Heart left ventricle (tissue), 16 donors: ENCODE measurements at regions not wholly inside any gene's neighbourhood (a gene's known extent, or its start where the extent isn't known, plus 50 kb on each side); places are given as distances from the start of the nearest gene placed in this dataset.

Experiments used
- ATAC-seq, 4 donors: fragments of 200-7000 bp; cut with Tn5 transposase; one replicate each; pipeline ENCODE4 v1.9.1; 2020 to 2022; ENCODE audit warnings: moderate library complexity in 4 of 4, mild to moderate bottlenecking in 3 of 4, moderate number of reproducible peaks in 1 of 4
- DNase-seq, 5 donors: peaks; one replicate each; pipeline ENCODE4 v3.0.0-alpha.2; 2020
- H3K27ac ChIP-seq, 12 donors: fragments of 200-600 bp; sonication (generic) in 4 of 12; one replicate each; pipeline versions ENCODE4 v1.5.0 to v1.8.0; 2016 to 2022; ENCODE audit warnings: mild to moderate bottlenecking in 2 of 12
- H3K27me3 ChIP-seq, 9 donors: fragments of 200-600 bp; sonication (generic) in 2 of 9; one replicate each; pipeline versions ENCODE4 v1.5.1 to v1.8.0; 2016 to 2022; ENCODE audit warnings: mild to moderate bottlenecking in 3 of 9
- H3K36me3 ChIP-seq, 9 donors: fragments of 200-600 bp; sonication (generic) in 2 of 9; one replicate each; pipeline versions ENCODE4 v1.5.0 to v1.8.0; 2018 to 2022; ENCODE audit warnings: mild to moderate bottlenecking in 2 of 9
- H3K4me1 ChIP-seq, 12 donors: fragments of 200-600 bp; sonication (generic) in 4 of 12; one replicate each; pipeline versions ENCODE4 v1.5.0 to v1.8.0; 2016 to 2022; ENCODE audit warnings: mild to moderate bottlenecking in 3 of 12
- H3K4me3 ChIP-seq, 12 donors: fragments of 200-600 bp; sonication (generic) in 4 of 12; one replicate each; pipeline versions ENCODE4 v1.5.0 to v1.8.0; 2017 to 2022; ENCODE audit warnings: mild to moderate bottlenecking in 9 of 12, moderate library complexity in 4 of 12
- H3K9me3 ChIP-seq, 12 donors: fragments of 200-600 bp; sonication (generic) in 4 of 12; one replicate each; pipeline versions ENCODE4 v1.5.0 to v1.8.0; 2016 to 2022; ENCODE audit warnings: mild to moderate bottlenecking in 1 of 12
- POLR2A ChIP-seq, 2 donors: fragments of 450-650 bp; IDR thresholded peaks; one replicate each; pipeline ENCODE4 v1.6.1; 2017; ENCODE audit warnings: antibody characterized with exemption in 2 of 2, mild to moderate bottlenecking in 2 of 2, moderate library complexity in 2 of 2
- WGBS, 4 donors: extraction: QIAGEN DNeasy Blood & Tissue Kit in 2 of 4; methylation state at CpG; one replicate each; pipeline versions ENCODE4 v1.1.5 to v1.1.7; 2013 to 2018; 5-methylcytosine and 5-hydroxymethylcytosine counted together
- intact Hi-C, 10 donors: fragments of 100-400 bp; cut with DNase I; formaldehyde crosslinking; loops; one replicate each; pipeline versions ENCODE4 v1.11.1 to v1.14.2; 2022
- TF ChIP-seq, protein P1 (sequence below), 12 donors: fragments of 200-600 bp; sonication (generic) in 4 of 12; IDR thresholded peaks; one replicate each; pipeline versions ENCODE4 v1.5.0 to v1.8.0; 2018 to 2022; ENCODE audit warnings: antibody characterized with exemption in 12 of 12, mild to moderate bottlenecking in 5 of 12
- donor health status: ischemic (EF 13 %, LVEDD 7.1; RV severe dilation, severe dysfunction).
- donor health status: healthy with polysubstance abuse.
- donor health status: DM: no; HTN: yes; CAD: no.
- donor health status: DM: no; HTN: no; CAD: no.
- donor health status: ischemic (EF 25% LVEDD 6.9; RV normal size, moderate dysfunction).
- donor health status: ischemic (EF 25% LVEDD 5.7; RV mildly dilated, moderate dysfunction).
- donor health status: healthy.
- donor health status: DM: yes; HTN: yes; CAD: no.
- donor health status: ischemic (EF 35%, LVEDD 5.7; RV mildly dilated, moderate dysfunction).
- donor health status: nonischemic (EF 11% LVEDD 7.7; RV severe dilation, severe dysfunction).
- donor health status: DM: yes; HTN: yes; CAD: no.
- donor health status: PGD.
- donor health status: ischemic (EF 29% LVEDD 5.4; RV normal size, mild dysfunction).
- donor health status: nonischemic (EF 23%, LVEDD 6.1; RV moderate dilation, normal function).

GRCh38 chr5:153883854-153884611 lies 154.7 kb downstream of the FAM114A2 start:
- 68 to 72% (median 70%) methylated on average over 6 of the region's 6 CpGs for WGBS, 4 donors
- no peak for TF ChIP-seq POLR2A (IDR thresholded peaks at IDR 0.05)
- TF ChIP-seq, protein P1, sequence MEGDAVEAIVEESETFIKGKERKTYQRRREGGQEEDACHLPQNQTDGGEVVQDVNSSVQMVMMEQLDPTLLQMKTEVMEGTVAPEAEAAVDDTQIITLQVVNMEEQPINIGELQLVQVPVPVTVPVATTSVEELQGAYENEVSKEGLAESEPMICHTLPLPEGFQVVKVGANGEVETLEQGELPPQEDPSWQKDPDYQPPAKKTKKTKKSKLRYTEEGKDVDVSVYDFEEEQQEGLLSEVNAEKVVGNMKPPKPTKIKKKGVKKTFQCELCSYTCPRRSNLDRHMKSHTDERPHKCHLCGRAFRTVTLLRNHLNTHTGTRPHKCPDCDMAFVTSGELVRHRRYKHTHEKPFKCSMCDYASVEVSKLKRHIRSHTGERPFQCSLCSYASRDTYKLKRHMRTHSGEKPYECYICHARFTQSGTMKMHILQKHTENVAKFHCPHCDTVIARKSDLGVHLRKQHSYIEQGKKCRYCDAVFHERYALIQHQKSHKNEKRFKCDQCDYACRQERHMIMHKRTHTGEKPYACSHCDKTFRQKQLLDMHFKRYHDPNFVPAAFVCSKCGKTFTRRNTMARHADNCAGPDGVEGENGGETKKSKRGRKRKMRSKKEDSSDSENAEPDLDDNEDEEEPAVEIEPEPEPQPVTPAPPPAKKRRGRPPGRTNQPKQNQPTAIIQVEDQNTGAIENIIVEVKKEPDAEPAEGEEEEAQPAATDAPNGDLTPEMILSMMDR (IDR thresholded peaks at IDR 0.05): no peak
- H3K27ac ChIP-seq: no peak overlapping the region

GRCh38 chr5:153881687-153882086 lies 157.0 kb downstream of the FAM114A2 start:
- no peak overlapping the region for H3K27ac ChIP-seq
- H3K9me3 ChIP-seq: no peaks in the 10 kb centered on the region
- H3K27me3 ChIP-seq: peaks cover 0 to 7% (median 0%) of the 10 kb centered on the region in 9 donors
- DNase-seq: no peak
- no peak for ATAC-seq
- WGBS, 4 donors: 55 to 70% (median 66%) methylated on average over 1 of the region's 1 CpG
- no peak overlapping the region for H3K4me3 ChIP-seq
- no peaks in the 10 kb centered on the region for H3K36me3 ChIP-seq
- H3K4me1 ChIP-seq: no peaks in the 10 kb centered on the region
- intact Hi-C loops: no loop called here
- TF ChIP-seq POLR2A (IDR thresholded peaks at IDR 0.05): no peak
- TF ChIP-seq, protein P1 (IDR thresholded peaks at IDR 0.05): no peak

More at GRCh38 chr5:153883854-153884611, 154.7 kb downstream of the FAM114A2 start:
- Histone ChIP-seq H3K27me3 (peaks cover 0 to 7% (median 0%) of the 10 kb centered on the region in 9 donors), H3K9me3 (no peaks in the 10 kb centered on the region), H3K36me3 (no peaks in the 10 kb centered on the region), H3K4me3 (no peak overlapping the region), H3K4me1 (no peaks in the 10 kb centered on the region)
- intact Hi-C loops: no loop called here
- ATAC-seq (no peak), DNase-seq (no peak)

- WGBS, 4 donors: 63 to 81% (median 74%) methylated on average over 1 of the region's 1 CpG
- peaks cover 0 to 7% (median 0%) of the 10 kb centered on the region in 9 donors for H3K27me3 ChIP-seq
- H3K4me1 ChIP-seq: no peaks in the 10 kb centered on the region
- no peaks in the 10 kb centered on the region for H3K36me3 ChIP-seq
- H3K9me3 ChIP-seq: peaks cover 0 to 2% (median 0%) of the 10 kb centered on the region in 12 donors
- ATAC-seq (no peak), DNase-seq (no peak)
- no peak overlapping the region for H3K27ac ChIP-seq
- no peak overlapping the region for H3K4me3 ChIP-seq
- intact Hi-C loops: no loop called here
- TF ChIP-seq POLR2A (IDR thresholded peaks at IDR 0.05): no peak
- TF ChIP-seq, protein P1 (IDR thresholded peaks at IDR 0.05): no peak
Measured at GRCh38 chr5:153880106-153880505, 158.6 kb downstream of the FAM114A2 start.

- no peaks in the 10 kb centered on the region for H3K4me1 ChIP-seq
- H3K27ac ChIP-seq: no peak overlapping the region
- DNase-seq: no peak
- no peak for ATAC-seq
- intact Hi-C loops: no loop called here
- peaks cover 0 to 4% (median 0%) of the 10 kb centered on the region in 12 donors for H3K9me3 ChIP-seq
- H3K4me3 ChIP-seq: no peak overlapping the region
- H3K27me3 ChIP-seq: peaks cover 0 to 7% (median 0%) of the 10 kb centered on the region in 9 donors
- no peaks in the 10 kb centered on the region for H3K36me3 ChIP-seq
- TF ChIP-seq POLR2A (IDR thresholded peaks at IDR 0.05): no peak
- TF ChIP-seq, protein P1 (IDR thresholded peaks at IDR 0.05): no peak
Measured at GRCh38 chr5:153879596-153879995, 159.1 kb downstream of the FAM114A2 start.
